GM12878 (cell line): ENCODE measurements at regions not wholly inside any gene's neighbourhood (a gene's known extent, or its start where the extent isn't known, plus 50 kb on each side); places are given as distances from the start of the nearest gene placed in this dataset.

Experiments
- ATAC-seq: fragments of 200-7000 bp; cut with Tn5 transposase; 3 replicates; pipeline ENCODE4 v1.9.1; 2020; ENCODE audit warnings: mild to moderate bottlenecking, moderate library complexity
- BruUV-seq: library from RNA; stranded (reverse); fragments of 400-500 nt; replicated peaks from 2 replicates; lab custom pipeline; 2021; lab: Mats Ljungman, UMichigan
- CTCF ChIA-PET: fragments of 300-600 bp; sonication (Branson Sonifier 250); formaldehyde crosslinking; extraction: SDS; loops from one replicate; lab custom pipeline; 2021; ENCODE audit warnings: inconsistent platforms; lab: Yijun Ruan, JAX
- POLR2A ChIA-PET: fragments of 350-600 bp; formaldehyde crosslinking; extraction: SDS; loops from one replicate; lab custom pipeline; 2021; ENCODE audit warnings: inconsistent platforms; lab: Charles Lee
- RAD21 ChIA-PET: fragments of 300-600 bp; sonication (Branson Sonifier 250); formaldehyde crosslinking; loops from one replicate; lab custom pipeline; 2023; ENCODE audit warnings: antibody characterized with exemption; ENCODE audit not compliant: unreplicated experiment; lab: Charles Lee
- SMC1A ChIA-PET: fragments of 300-600 bp; sonication (Branson Sonifier 250); formaldehyde crosslinking; loops from one replicate; lab custom pipeline; 2023; ENCODE audit not compliant: unreplicated experiment, uncharacterized antibody; lab: Charles Lee
- DNase-seq: peaks from one replicate; pipeline ENCODE4 v3.0.0-alpha.2; 2011; ENCODE audit warnings: low read depth, low spot score
- FAIRE-seq: peaks from 3 replicates; lab custom pipeline; 2011; peaks lifted over from hg19 to GRCh38; lab: Jason Lieb, UNC
- H2AFZ ChIP-seq: 2 replicates; pipeline ENCODE4 v1.6.0; 2011; ENCODE audit warnings: low read depth, low read length, control low read depth; ENCODE audit not compliant: control insufficient read depth
- H3K27ac ChIP-seq: 2 replicates; pipeline ENCODE4 v1.5.1; 2011; ENCODE audit warnings: control low read depth; ENCODE audit not compliant: control insufficient read depth, insufficient read depth
- H3K27me3 ChIP-seq, 2 experiments: replicated peaks in 1 of 2; 2 replicates each; pipeline versions ENCODE4 v1.6.0 to v1.6.1; 2011; ENCODE audit warnings: low read length in 1 of 2; ENCODE audit not compliant: control insufficient read depth in 2 of 2, insufficient read depth in 2 of 2
- H3K36me3 ChIP-seq, 2 experiments: 2 replicates each; pipeline ENCODE4 v1.5.1; 2011; ENCODE audit warnings: low read length in 1 of 2; ENCODE audit not compliant: control insufficient read depth in 2 of 2, insufficient read depth in 2 of 2
- H3K4me1 ChIP-seq: 2 replicates; pipeline ENCODE4 v1.6.1; 2011; ENCODE audit warnings: mild to moderate bottlenecking, low read length, moderate library complexity, mixed read lengths; ENCODE audit not compliant: control insufficient read depth, insufficient read depth
- H3K4me2 ChIP-seq: 2 replicates; pipeline ENCODE4 v1.6.0; 2011; ENCODE audit warnings: control low read depth; ENCODE audit not compliant: control insufficient read depth, insufficient read depth
- H3K4me3 ChIP-seq: fragments of 200-600 bp; sonication (generic); 2 replicates; pipeline ENCODE4 v1.5.1; 2016
- H3K79me2 ChIP-seq: 2 replicates; pipeline ENCODE4 v1.6.0; 2011; ENCODE audit warnings: low read length; ENCODE audit not compliant: control insufficient read depth, insufficient read depth
- H3K9ac ChIP-seq: 2 replicates; pipeline ENCODE4 v1.8.0; 2011; ENCODE audit warnings: low read length, control low read depth, mixed read lengths; ENCODE audit not compliant: control insufficient read depth, insufficient read depth
- H3K9me3 ChIP-seq: replicated peaks from 3 replicates; pipeline ENCODE4 v1.5.1; 2011; ENCODE audit warnings: mild to moderate bottlenecking, low read length; ENCODE audit not compliant: control insufficient read depth, insufficient read depth
- H4K20me1 ChIP-seq: 2 replicates; pipeline ENCODE4 v1.6.0; 2011; ENCODE audit not compliant: control insufficient read depth, insufficient read depth
- ASH2L ChIP-seq: fragments of 300-600, 200-600 bp; sonication (generic); IDR thresholded peaks from 2 replicates; pipeline ENCODE4 v1.6.1; 2017; ENCODE audit warnings: low read depth, mild to moderate bottlenecking, borderline replicate concordance
- BCL11A ChIP-seq: IDR thresholded peaks from 2 replicates; pipeline ENCODE4 v1.6.1; 2011; ENCODE audit warnings: low read depth, low read length
- EED ChIP-seq: sonication (generic); IDR thresholded peaks from 2 replicates; pipeline ENCODE4 v1.6.1; 2016; ENCODE audit warnings: antibody characterized with exemption, low read depth
- HCFC1 ChIP-seq: fragments of 150-350 bp; IDR thresholded peaks from 2 replicates; pipeline ENCODE4 v1.6.1; 2014; ENCODE audit warnings: low read length
- IKZF2 ChIP-seq, 2 experiments: fragments of 450-650 bp; IDR thresholded peaks; 2 replicates each; pipeline ENCODE4 v1.6.1; 2017; ENCODE audit warnings: mild to moderate bottlenecking in 2 of 2, moderate library complexity in 2 of 2
- JUNB ChIP-seq: IDR thresholded peaks from 2 replicates; pipeline ENCODE4 v1.6.1; 2016; ENCODE audit warnings: antibody characterized with exemption, mild to moderate bottlenecking
- NFIC ChIP-seq: IDR thresholded peaks from 2 replicates; pipeline ENCODE4 v1.6.1; 2012; ENCODE audit warnings: low read depth, mild to moderate bottlenecking, inconsistent platforms, low read length, moderate library complexity
- NFXL1 ChIP-seq: fragments of 450-650 bp; IDR thresholded peaks from 2 replicates; pipeline ENCODE4 v1.6.1; 2017; ENCODE audit warnings: antibody characterized with exemption, mild to moderate bottlenecking, borderline replicate concordance
- NR2C2 ChIP-seq: IDR thresholded peaks from 2 replicates; pipeline ENCODE4 v1.6.1; 2011; ENCODE audit warnings: borderline replicate concordance, low read depth; ENCODE audit not compliant: control insufficient read depth, insufficient read length
- RAD21 ChIP-seq: IDR thresholded peaks from 2 replicates; pipeline ENCODE4 v1.6.1; 2011; ENCODE audit warnings: mild to moderate bottlenecking, low read depth, low read length, moderate library complexity; ENCODE audit not compliant: insufficient read depth
- RFX5 ChIP-seq: IDR thresholded peaks from 2 replicates; pipeline ENCODE4 v1.6.1; 2011; ENCODE audit warnings: low read depth, low read length, improper control_type of control experiment
- RUNX3 ChIP-seq: IDR thresholded peaks from 2 replicates; pipeline ENCODE4 v1.6.1; 2012; ENCODE audit warnings: low read length, inconsistent platforms
- SREBF1 ChIP-seq: IDR thresholded peaks from 2 replicates; pipeline ENCODE4 v1.6.1; 2012; ENCODE audit warnings: mild to moderate bottlenecking, low read length
- TCF3 ChIP-seq: IDR thresholded peaks from 2 replicates; pipeline ENCODE4 v1.6.1; 2012; ENCODE audit warnings: low read depth, mild to moderate bottlenecking, low read length, borderline replicate concordance; ENCODE audit not compliant: insufficient read depth
- ZNF687 ChIP-seq: fragments of 450-650 bp; IDR thresholded peaks from 2 replicates; pipeline ENCODE4 v1.6.1; 2017; ENCODE audit warnings: mild to moderate bottlenecking, moderate library complexity
- WGBS: methylation state at CpG from one replicate; pipeline ENCODE4 v1.1.6; 2016; ENCODE audit warnings: low lambda C conversion rate; ENCODE audit not compliant: insufficient replicate concordance, insufficient coverage; ENCODE audit errors: missing lambda C conversion rate; 5-methylcytosine and 5-hydroxymethylcytosine counted together
- in situ Hi-C: fragments of 300-500 bp; cut with MboI; formaldehyde crosslinking; loops from 9 replicates; pipeline ENCODE4 v1.14.3; 2018; ENCODE audit warnings: mixed read lengths
- intact Hi-C: fragments of 100-400 bp; cut with micrococcal nuclease; formaldehyde crosslinking; loops from one replicate; pipeline ENCODE4 v1.14.2; 2022; ENCODE audit not compliant: unreplicated experiment
- TF ChIP-seq, protein P1 (sequence below): IDR thresholded peaks from 2 replicates; pipeline ENCODE4 v1.6.1; 2011; ENCODE audit warnings: borderline replicate concordance, low read depth, mild to moderate bottlenecking, moderate library complexity, mixed read lengths, low read length; ENCODE audit not compliant: insufficient read depth; ENCODE audit errors: extremely low read length
- TF ChIP-seq, protein P2 (sequence below): IDR thresholded peaks from 2 replicates; pipeline ENCODE4 v1.6.1; 2012; ENCODE audit warnings: low read depth, low read length, improper control_type of control experiment

GRCh38 chr7:131087756-131088658 lies 239.7 kb upstream of the MKLN1 start:
- ChIA-PET CTCF (interaction anchor here (0.6 to 1.5 kb wide), 4 partner anchors 16 to 22 kb away, joined by 3 to 4 read pairs (median 3); no protein-coding TSS in a partner anchor), POLR2A (interaction anchor here (0.6 to 0.7 kb wide), 2 partner anchors 8 to 151 kb away, joined by 3 to 5 read pairs; no protein-coding TSS in a partner anchor), RAD21 (no interaction called here), SMC1A (interaction anchor here (0.8 to 2.2 kb wide), 5 partner anchors 13 to 215 kb away, joined by 3 to 5 read pairs (median 3); no protein-coding TSS in a partner anchor)
- BruUV-seq: no TSS peak
- H3K27me3 ChIP-seq: no peaks in the 10 kb centered on the region
- H2AFZ ChIP-seq: no peak overlapping the region
- peaks cover 0 to 5% of the 10 kb centered on the region in 2 experiments; a peak in 2 of 4 replicates for H3K36me3 ChIP-seq
- H3K4me2 ChIP-seq: no peak overlapping the region
- no peaks in the 10 kb centered on the region; the same call in 1 of the 2 replicates for H4K20me1 ChIP-seq
- intact Hi-C loops: no loop called here
- H3K9me3 ChIP-seq: no peaks in the 10 kb centered on the region; the same call in 2 of the 3 replicates
- H3K9ac ChIP-seq: no peak overlapping the region
- in situ Hi-C loops: no loop called here
- FAIRE-seq: no peak
- no peak overlapping the region for H3K4me3 ChIP-seq
- ATAC-seq: no peak
- no peak for TF ChIP-seq HCFC1
- TF ChIP-seq NFXL1: no peak
- no peak for TF ChIP-seq ASH2L
- no peak for TF ChIP-seq BCL11A
- TF ChIP-seq, protein P1, sequence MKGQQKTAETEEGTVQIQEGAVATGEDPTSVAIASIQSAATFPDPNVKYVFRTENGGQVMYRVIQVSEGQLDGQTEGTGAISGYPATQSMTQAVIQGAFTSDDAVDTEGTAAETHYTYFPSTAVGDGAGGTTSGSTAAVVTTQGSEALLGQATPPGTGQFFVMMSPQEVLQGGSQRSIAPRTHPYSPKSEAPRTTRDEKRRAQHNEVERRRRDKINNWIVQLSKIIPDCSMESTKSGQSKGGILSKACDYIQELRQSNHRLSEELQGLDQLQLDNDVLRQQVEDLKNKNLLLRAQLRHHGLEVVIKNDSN: no peak
- no peak for TF ChIP-seq IKZF2 (IDR thresholded peaks at IDR 0.05)
- no peak for TF ChIP-seq SREBF1
- TF ChIP-seq RFX5: no peak
- no peak for TF ChIP-seq RAD21
- TF ChIP-seq, protein P2, sequence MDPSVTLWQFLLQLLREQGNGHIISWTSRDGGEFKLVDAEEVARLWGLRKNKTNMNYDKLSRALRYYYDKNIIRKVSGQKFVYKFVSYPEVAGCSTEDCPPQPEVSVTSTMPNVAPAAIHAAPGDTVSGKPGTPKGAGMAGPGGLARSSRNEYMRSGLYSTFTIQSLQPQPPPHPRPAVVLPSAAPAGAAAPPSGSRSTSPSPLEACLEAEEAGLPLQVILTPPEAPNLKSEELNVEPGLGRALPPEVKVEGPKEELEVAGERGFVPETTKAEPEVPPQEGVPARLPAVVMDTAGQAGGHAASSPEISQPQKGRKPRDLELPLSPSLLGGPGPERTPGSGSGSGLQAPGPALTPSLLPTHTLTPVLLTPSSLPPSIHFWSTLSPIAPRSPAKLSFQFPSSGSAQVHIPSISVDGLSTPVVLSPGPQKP: no peak
- no peak for TF ChIP-seq ZNF687
- no peak for TF ChIP-seq RUNX3
- TF ChIP-seq TCF3: no peak
- no peak for TF ChIP-seq EED
- no peak for TF ChIP-seq NR2C2
- no peak for TF ChIP-seq JUNB
- no peak for TF ChIP-seq NFIC
- H3K79me2 ChIP-seq: peaks cover 6% of the 10 kb centered on the region
- H3K27ac ChIP-seq: no peak overlapping the region
- H3K4me1 ChIP-seq: peaks cover 7% of the 10 kb centered on the region
- DNase-seq: no peak
- 91% methylated on average over 8 of the region's 8 CpGs for WGBS
